GM20431 (cell line): ENCODE measurements at regions not wholly inside any gene's neighbourhood (a gene's known extent, or its start where the extent isn't known, plus 50 kb on each side); places are given as distances from the start of the nearest gene placed in this dataset.

Experiments
- in situ Hi-C: fragments of 300-500 bp; cut with MseI, MboI; formaldehyde crosslinking; loops from one replicate; pipeline ENCODE4 v1.15.0; 2020; ENCODE audit warnings: low sequenced_read_pairs; ENCODE audit not compliant: unreplicated experiment

DNA sequence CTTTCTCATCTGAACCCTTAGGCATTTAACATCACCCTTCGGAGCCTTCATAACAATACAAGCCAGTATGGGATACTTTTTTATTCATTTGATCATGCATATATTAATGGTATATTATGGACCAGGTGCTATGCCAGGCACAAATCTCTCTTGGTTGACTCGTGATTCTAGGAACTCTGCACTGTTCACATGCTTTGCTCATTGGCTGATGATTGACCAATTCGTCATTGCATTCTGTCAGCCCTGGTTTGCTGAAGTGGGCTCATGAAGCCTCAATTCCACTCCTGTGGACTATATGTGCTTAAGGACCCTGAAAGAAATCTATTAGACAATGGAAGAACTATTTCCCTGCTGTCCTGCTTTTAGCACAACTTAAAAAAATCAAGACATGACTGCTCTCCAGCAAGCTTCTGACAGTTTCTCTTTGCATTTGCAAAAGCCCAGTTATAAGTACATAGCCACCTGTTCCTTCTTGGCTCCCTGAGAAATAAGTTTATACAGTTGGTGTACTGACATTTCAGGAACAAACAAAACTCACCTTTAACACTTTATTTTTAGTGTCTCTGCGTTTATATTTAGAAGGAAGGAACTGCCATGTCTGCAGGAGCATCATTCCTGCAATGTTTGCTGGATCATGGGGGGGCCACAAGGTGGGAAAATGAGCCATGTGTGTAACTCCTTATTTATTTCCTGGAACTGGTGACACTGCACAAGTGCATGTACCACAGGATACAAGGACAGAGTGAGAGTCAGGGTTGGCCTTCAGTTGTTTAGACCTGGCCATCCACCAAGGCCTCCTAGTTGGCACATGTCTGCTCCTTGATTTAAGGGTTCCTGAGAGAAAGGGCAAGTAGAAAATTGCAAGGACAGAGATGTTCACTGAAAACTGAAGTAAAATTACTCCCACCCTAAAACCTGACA lies 146.0 kb upstream of the NAMPT start:
- in situ Hi-C loops: no loop called here

- in situ Hi-C loops: no loop called here
Observed at GRCh38 chr7:106430103-106430502, 145.3 kb upstream of the NAMPT start.

DNA sequence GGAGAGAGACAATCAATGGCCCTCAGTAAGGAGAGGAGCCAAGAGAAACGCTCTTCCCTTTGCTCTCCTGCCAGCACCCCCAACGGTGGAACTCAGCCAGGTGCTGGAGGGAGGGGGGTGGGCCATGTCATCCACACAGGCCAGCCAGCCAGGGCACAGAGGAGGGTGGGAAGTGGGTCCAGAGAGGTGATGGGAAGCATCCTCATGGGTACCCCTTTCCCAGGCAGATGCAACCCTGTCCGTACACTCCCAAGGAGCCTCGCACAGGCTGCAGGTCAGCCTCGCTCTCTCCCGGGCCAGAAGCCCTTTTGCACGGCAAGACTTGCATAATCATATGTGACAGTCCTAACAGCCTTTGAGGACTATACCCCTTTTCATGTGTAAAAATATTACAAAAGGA lies 142.0 kb upstream of the NAMPT start:
- in situ Hi-C loops: no loop called here

DNA sequence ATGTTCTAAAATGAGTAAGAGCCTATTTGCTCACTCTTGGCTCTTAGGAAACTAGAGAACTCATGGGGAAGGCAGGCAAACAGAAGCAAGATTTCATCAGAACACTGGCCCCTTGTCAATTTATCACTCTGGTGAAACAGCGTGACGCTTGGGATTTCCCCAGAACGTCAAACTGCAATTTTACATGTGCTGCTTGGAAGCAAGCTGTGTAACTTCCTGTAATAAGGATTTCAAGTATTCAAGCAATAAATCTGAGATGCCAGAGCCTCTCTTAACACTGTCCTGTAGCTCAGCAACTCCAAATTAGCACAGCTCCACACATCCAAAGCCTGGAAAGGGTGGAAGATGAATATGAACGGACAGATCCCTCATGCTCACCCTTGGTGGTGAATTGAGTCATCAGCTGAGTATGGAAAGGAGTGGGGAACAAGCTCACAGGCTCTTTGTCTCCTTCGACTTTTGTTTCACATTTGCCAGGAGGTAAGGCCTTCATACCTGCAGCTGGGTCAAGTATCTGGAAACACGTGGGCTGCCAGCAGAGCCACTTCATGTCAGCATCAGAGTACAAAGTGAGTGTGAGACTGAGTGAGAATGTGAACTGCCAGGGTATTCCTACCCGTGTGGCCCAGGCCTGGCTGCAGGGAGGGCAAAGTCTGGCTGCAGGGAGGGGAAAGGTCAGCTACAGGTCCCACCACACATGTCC lies 140.4 kb upstream of the NAMPT start:
- in situ Hi-C loops: no loop called here

DNA sequence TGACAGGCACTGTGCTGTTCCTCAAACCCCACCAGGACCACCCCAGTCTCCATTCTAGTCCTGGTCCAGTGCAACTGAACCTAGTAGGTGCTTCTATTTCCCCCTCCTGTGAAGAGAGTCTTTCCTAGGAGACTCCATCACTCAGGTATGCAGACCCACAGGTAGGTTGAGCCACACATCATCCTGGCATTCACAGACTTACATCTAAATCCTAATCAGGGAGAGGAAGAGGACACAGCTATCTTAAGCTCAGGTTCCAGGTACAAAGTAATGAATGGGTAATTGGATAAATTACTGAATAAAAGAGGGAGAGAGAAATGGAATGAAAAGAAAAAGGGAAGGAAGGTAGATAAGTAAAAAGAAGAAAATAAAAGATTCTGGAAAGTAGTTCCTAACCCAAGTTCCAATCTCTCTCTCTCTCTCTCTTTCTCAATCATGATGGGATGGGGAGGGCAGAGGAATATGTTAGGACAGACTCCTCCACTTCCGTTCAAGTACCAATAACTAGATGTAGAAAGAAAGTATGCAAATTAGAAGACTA lies 139.8 kb upstream of the NAMPT start:
- in situ Hi-C loops: no loop called here

DNA sequence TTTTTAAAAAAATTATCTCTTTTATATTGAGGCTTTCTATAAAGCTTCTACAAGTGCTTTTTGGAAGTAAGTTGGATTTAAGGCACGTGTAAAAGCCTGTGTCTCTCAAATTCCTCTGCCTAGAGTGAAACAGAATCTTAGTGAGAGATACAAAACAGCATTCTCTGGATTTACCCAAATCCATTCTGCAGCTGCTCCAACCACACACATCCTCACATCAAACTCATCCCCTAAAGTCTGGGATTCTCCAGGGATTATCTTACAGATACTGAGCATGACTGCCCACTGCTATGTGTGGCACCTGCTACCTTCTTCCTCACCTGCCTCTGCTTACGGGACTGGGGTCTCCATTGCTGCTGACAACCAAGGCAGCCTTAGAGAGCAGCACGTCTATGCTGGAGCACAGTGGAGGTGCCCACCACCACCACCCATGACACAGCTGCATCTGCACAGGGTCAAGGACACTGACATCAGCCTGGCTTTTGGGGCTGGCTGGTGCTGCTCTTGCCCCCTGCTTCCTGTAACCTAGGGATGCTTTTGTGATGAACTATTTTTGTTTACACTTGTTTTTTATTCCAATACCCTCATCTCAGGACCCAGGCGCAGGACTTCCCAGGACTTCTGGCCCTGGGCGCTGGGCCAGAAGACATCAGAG lies 139.2 kb upstream of the NAMPT start:
- in situ Hi-C loops: no loop called here

GRCh38 chr7:106423111-106423510 lies 138.3 kb upstream of the NAMPT start:
- in situ Hi-C loops: no loop called here

- in situ Hi-C loops: no loop called here
Observed at GRCh38 chr7:106421181-106421762, 136.5 kb upstream of the NAMPT start.

DNA sequence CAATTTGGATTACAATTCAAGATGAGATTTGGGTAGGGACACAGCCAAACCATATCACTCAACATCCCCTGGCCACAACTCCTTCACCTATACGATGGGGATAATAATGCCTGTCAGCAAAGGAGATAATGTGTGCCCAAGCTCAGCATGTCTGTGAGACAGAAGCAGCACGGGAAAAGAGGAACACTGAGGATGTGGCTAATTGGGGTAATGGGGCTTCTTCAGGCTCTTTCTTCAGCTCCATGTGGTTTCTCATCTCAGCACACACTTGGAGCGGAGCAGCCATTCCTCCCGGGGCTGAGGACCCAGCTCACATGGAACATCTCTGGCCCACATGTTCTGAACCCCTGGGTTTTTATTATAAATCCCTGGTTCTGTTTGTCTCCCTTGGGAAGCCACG lies 136.0 kb upstream of the NAMPT start:
- in situ Hi-C loops: no loop called here

DNA sequence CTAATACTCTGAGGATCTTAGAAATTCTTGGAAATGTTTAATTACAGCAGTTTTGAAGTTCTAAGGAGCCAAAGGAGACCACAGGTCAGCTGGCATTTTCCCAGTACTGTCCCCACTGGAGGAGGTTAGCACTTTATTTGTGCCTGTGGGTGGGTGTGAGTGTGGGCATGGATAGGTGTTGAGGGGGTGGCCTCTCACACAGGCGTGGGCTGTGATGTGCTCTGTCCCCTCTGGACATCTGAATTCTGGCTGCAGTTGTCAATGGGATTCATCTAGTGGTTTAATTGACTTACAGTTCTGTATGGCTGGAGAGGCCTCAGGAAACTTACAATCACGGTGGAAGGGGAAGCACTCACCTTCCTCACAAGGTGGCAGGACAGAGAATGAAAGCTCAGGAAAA lies 135.4 kb upstream of the NAMPT start:
- in situ Hi-C loops: no loop called here

- in situ Hi-C loops: no loop called here
Observed at GRCh38 chr7:106419455-106420182, 134.8 kb upstream of the NAMPT start.

DNA sequence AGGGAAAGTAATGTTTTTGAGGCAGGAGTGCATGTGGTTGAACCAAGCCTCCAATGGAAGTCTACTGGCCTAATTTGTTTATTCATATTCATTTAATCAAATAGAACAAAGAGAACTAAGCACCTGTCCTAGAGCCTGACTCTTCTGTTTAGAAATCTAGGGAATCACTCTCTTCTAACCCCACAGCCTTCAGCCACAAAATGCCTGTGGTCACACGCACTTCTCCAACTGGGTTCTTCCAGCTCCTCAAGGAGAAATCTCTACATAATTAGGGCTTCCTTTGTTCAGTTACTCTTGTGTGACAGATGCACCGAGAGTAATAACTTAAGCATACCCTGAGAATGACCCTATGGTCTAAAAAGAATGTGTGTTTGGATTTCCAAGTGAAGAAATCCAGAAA lies 133.7 kb upstream of the NAMPT start:
- in situ Hi-C loops: no loop called here

DNA sequence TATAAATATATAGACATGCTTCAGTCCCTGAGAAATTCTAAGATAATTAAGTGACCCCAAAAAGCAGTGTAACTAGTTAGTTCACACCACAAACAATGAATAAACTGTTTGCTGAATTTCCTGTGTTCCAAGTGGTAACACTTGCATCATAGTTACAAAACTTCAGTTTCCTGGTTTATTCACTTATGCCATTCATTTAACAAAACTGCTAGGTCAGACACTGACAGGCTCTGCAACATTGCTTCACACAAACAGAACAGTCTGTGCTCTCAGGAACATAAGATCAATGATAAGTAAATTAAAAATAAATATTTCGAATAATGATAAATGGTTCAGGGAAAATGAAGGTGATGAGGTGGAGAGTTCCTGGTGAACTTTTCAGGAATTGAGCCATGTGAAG lies 133.3 kb upstream of the NAMPT start:
- in situ Hi-C loops: no loop called here

- in situ Hi-C loops: no loop called here
Observed at GRCh38 chr7:106417273-106417902, 132.6 kb upstream of the NAMPT start.

DNA sequence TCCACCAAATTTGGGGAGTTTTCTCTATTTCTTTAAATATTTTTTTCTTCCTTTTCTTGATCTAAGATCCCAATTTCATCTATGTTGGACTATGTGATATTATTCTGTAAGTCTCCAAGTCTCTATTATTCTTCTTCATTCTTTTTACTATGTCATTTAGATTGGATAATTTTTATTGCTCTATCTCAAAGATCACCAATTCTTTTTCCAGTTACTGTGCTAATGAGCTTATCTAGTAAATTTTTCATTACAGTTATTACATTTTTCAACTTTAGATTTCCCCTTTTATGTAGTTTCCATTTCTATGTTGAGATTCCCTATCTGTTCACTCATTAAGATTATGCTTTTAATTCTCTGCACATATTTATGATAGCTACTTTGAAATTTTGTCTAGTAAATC lies 131.6 kb upstream of the NAMPT start:
- in situ Hi-C loops: no loop called here

GRCh38 chr7:106415433-106415832 lies 130.7 kb upstream of the NAMPT start:
- in situ Hi-C loops: no loop called here

DNA sequence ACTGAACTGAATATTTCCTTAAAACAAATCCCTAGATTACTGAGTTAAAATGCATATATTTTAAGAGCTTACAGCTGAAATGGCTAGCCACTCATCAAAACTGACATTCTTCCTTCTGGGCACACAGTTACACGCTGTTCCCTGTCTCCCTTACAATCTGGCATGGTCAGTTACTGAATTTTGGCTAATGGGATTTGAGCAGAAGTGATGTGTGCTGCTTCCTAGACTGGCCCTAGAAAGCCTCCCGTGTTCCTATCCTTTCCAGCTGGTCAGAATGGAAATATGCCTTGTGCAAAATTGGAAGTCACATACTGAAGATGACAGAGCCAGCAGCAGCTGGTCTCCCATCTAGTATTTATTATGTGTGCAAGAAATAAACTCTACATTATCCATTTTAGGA lies 128.7 kb upstream of the NAMPT start:
- in situ Hi-C loops: no loop called here

- in situ Hi-C loops: no loop called here
Observed at GRCh38 chr7:106405697-106406141, 120.9 kb upstream of the NAMPT start.

DNA sequence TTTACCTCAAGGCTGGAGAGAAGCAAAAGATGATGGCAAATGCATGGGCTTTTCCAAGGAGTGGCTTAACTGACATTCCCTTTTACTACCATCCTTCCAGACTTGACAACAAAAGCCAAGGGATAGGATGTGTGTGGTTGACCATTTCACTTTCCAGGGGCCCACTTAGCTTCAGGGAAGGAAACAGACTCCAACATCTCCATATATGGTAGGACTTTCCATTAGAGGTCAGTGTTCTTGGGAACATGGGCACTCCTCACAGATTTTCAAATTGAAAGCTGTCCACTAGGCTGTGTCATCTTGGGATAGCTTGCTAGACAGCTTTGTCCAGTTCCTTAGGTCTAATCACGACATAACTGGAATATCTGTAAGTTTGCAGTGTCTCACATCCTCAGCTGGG lies 118.1 kb upstream of the NAMPT start:
- in situ Hi-C loops: no loop called here
